GM21390 (cell line): ENCODE measurements at regions not wholly inside any gene's neighbourhood (a gene's known extent, or its start where the extent isn't known, plus 50 kb on each side); places are given as distances from the start of the nearest gene placed in this dataset.
"Not testable (repeated sequence)": the region's sequence is repeated elsewhere in the genome, so short reads cannot be mapped to it uniquely, and the experiment has no call there.

Experiments used
- ATAC-seq: cut with Tn5 transposase; IDR thresholded peaks from one replicate; pipeline ENCODE4 v1.9.1; 2021; ENCODE audit not compliant: unreplicated experiment

- ATAC-seq, result no peak
These were observed 613.2 kb upstream of the KLF12 start for GRCh38 chr13:74747186-74747955.

GRCh38 chr13:74743992-74744391 lies 609.8 kb upstream of the KLF12 start:
- no peak for ATAC-seq

- no peak for ATAC-seq
These were observed 607.5 kb upstream of the KLF12 start for GRCh38 chr13:74741732-74742131.

GRCh38 chr13:74732736-74733385 lies 598.7 kb upstream of the KLF12 start:
- no peak for ATAC-seq

- no peak for ATAC-seq
These were observed 597.5 kb upstream of the KLF12 start for GRCh38 chr13:74731731-74732130.

- no peak for ATAC-seq
These were observed 596.5 kb upstream of the KLF12 start for GRCh38 chr13:74730556-74731331.

GRCh38 chr13:74726206-74726605 lies 592.0 kb upstream of the KLF12 start:
- ATAC-seq, result no peak

- ATAC-seq, result not testable (repeated sequence)
These were observed 584.1 kb upstream of the KLF12 start for GRCh38 chr13:74718232-74718842.

GRCh38 chr13:74715718-74716117 lies 581.5 kb upstream of the KLF12 start:
- no peak for ATAC-seq

- no peak for ATAC-seq
These were observed 575.8 kb upstream of the KLF12 start for GRCh38 chr13:74710006-74710405.

GRCh38 chr13:74709226-74709625 lies 575.0 kb upstream of the KLF12 start:
- no peak for ATAC-seq

GRCh38 chr13:74708629-74709028 lies 574.4 kb upstream of the KLF12 start:
- no peak for ATAC-seq

GRCh38 chr13:74707291-74707690 lies 573.1 kb upstream of the KLF12 start:
- ATAC-seq, result no peak

GRCh38 chr13:74706801-74707200 lies 572.6 kb upstream of the KLF12 start:
- no peak for ATAC-seq

GRCh38 chr13:74705438-74705837 lies 571.2 kb upstream of the KLF12 start:
- ATAC-seq, result no peak

GRCh38 chr13:74703855-74704387 lies 569.7 kb upstream of the KLF12 start:
- no peak for ATAC-seq

- ATAC-seq, result no peak
These were observed 562.1 kb upstream of the KLF12 start for GRCh38 chr13:74696148-74696922.

GRCh38 chr13:74695021-74695800 lies 561.0 kb upstream of the KLF12 start:
- no peak for ATAC-seq

- no peak for ATAC-seq
These were observed 553.4 kb upstream of the KLF12 start for GRCh38 chr13:74687442-74688182.
